Neuronal stem cell (in vitro differentiated cells): ENCODE measurements at regions not wholly inside any gene's neighbourhood (a gene's known extent, or its start where the extent isn't known, plus 50 kb on each side); places are given as distances from the start of the nearest gene placed in this dataset.

ENCODE experiments used
- DNase-seq: peaks from one replicate; pipeline ENCODE4 v3.0.0-alpha.2; 2013; ENCODE audit warnings: low spot score
- H2AFZ ChIP-seq: one replicate; pipeline ENCODE4 v1.6.1; 2013; ENCODE audit warnings: mild to moderate bottlenecking, low read length, inconsistent platforms
- H2AK5ac ChIP-seq: 2 replicates; pipeline ENCODE4 v1.6.1; 2013; ENCODE audit warnings: low read depth, mild to moderate bottlenecking, inconsistent platforms, low read length, moderate library complexity, mixed read lengths
- H2BK120ac ChIP-seq: 2 replicates; pipeline ENCODE4 v1.6.1; 2013; ENCODE audit warnings: low read depth, mild to moderate bottlenecking, inconsistent platforms, low read length, moderate library complexity, mixed read lengths
- H2BK12ac ChIP-seq: one replicate; pipeline ENCODE4 v1.6.1; 2013; ENCODE audit warnings: low read length, inconsistent platforms
- H2BK15ac ChIP-seq: 2 replicates; pipeline ENCODE4 v1.6.1; 2013; ENCODE audit warnings: mild to moderate bottlenecking, low read length, inconsistent platforms, mixed read lengths
- H2BK5ac ChIP-seq: one replicate; pipeline ENCODE4 v1.6.1; 2013; ENCODE audit warnings: inconsistent platforms, mild to moderate bottlenecking, low read length, moderate library complexity
- H3K14ac ChIP-seq: one replicate; pipeline ENCODE4 v1.6.1; 2013; ENCODE audit warnings: low read length, inconsistent platforms
- H3K18ac ChIP-seq: 2 replicates; pipeline ENCODE4 v1.6.1; 2013; ENCODE audit warnings: low read length, inconsistent platforms
- H3K23ac ChIP-seq: 2 replicates; pipeline ENCODE4 v1.6.1; 2013; ENCODE audit warnings: low read depth, mild to moderate bottlenecking, mixed read lengths, low read length, inconsistent platforms; ENCODE audit not compliant: poor library complexity
- H3K27ac ChIP-seq: replicated peaks from 3 replicates; pipeline ENCODE4 v1.5.1; 2013; ENCODE audit warnings: low read length, inconsistent platforms
- H3K27me3 ChIP-seq, 3 experiments: 2 replicates each; pipeline ENCODE4 v1.6.1; 2013; ENCODE audit warnings: low read length in 3 of 3, mild to moderate bottlenecking in 2 of 3, inconsistent platforms in 1 of 3, low read depth in 1 of 3, mixed read lengths in 1 of 3, moderate library complexity in 1 of 3; ENCODE audit not compliant: control insufficient read depth in 3 of 3, insufficient read depth in 3 of 3
- H3K36me3 ChIP-seq, 2 donors: replicated peaks in 1 of 2; 2 replicates each; pipeline ENCODE4 v1.6.1; 2013; ENCODE audit warnings: low read length in 2 of 2; ENCODE audit not compliant: control insufficient read depth in 2 of 2, insufficient read depth in 2 of 2
- H3K4ac ChIP-seq: 2 replicates; pipeline ENCODE4 v1.6.1; 2013; ENCODE audit warnings: inconsistent platforms, mild to moderate bottlenecking, low read length, moderate library complexity
- H3K4me1 ChIP-seq, 2 donors: 1 replicate in 1 of 2; 2 replicates in 1 of 2; pipeline ENCODE4 v1.6.1; 2013; ENCODE audit warnings: low read length in 2 of 2, low read depth in 1 of 2; ENCODE audit not compliant: control insufficient read depth in 2 of 2, insufficient read depth in 1 of 2
- H3K4me2 ChIP-seq: one replicate; pipeline ENCODE4 v1.6.1; 2013; ENCODE audit warnings: mild to moderate bottlenecking, low read length, inconsistent platforms; ENCODE audit not compliant: insufficient read depth, poor library complexity, severe bottlenecking
- H3K4me3 ChIP-seq, 2 donors: 2 replicates each; pipeline ENCODE4 v1.5.1; 2013; ENCODE audit warnings: low read length in 2 of 2, mild to moderate bottlenecking in 2 of 2, inconsistent platforms in 1 of 2, moderate library complexity in 1 of 2
- H3K79me1 ChIP-seq: one replicate; pipeline ENCODE4 v1.6.1; 2013; ENCODE audit warnings: low read depth, mild to moderate bottlenecking, inconsistent platforms, low read length, moderate library complexity
- H3K9ac ChIP-seq: one replicate; pipeline ENCODE4 v1.6.1; 2013; ENCODE audit warnings: mild to moderate bottlenecking, low read depth, low read length, inconsistent platforms; ENCODE audit not compliant: poor library complexity
- H3K9me3 ChIP-seq, 2 donors: replicated peaks in 1 of 2; 2 replicates each; pipeline versions ENCODE3 to v1.6.1; 2013; ENCODE audit warnings: low read length in 2 of 2, mild to moderate bottlenecking in 2 of 2, inconsistent platforms in 1 of 2, low read depth in 1 of 2, mixed read lengths in 1 of 2, moderate library complexity in 1 of 2; ENCODE audit not compliant: control insufficient read depth in 2 of 2, insufficient read depth in 1 of 2
- H4K8ac ChIP-seq: one replicate; pipeline ENCODE4 v1.6.1; 2013; ENCODE audit warnings: low read depth, mild to moderate bottlenecking, inconsistent platforms, low read length, moderate library complexity
- H4K91ac ChIP-seq: one replicate; pipeline ENCODE4 v1.6.1; 2013; ENCODE audit warnings: low read length, low read depth, mild to moderate bottlenecking, inconsistent platforms; ENCODE audit not compliant: poor library complexity
- WGBS, 2 donors: extraction: QIAGEN DNeasy Blood & Tissue Kit; methylation state at CpG; one replicate each; pipeline ENCODE4 v1.1.7; 2013; ENCODE audit warnings: missing lambda C conversion rate in 2 of 2, mixed read lengths in 1 of 2; ENCODE audit not compliant: insufficient read length in 2 of 2, insufficient replicate concordance in 1 of 2; ENCODE audit errors: extremely low coverage in 2 of 2; 5-methylcytosine and 5-hydroxymethylcytosine counted together

- no peak overlapping the region for H3K4ac ChIP-seq
- H3K9me3 ChIP-seq = no peaks in the 10 kb centered on the region
- no peaks in the 10 kb centered on the region for H3K36me3 ChIP-seq
- H2BK5ac ChIP-seq = no peak overlapping the region
- no peak overlapping the region for H2BK12ac ChIP-seq
- no peak overlapping the region for H3K9ac ChIP-seq
- no peak overlapping the region for H2BK15ac ChIP-seq
- no peak overlapping the region for H3K4me2 ChIP-seq
- peak overlapping the region; percentile 30 for H2AFZ ChIP-seq
- WGBS, 2 donors = no CpG with 5 or more reads among the region's 4 CpGs
- H4K8ac ChIP-seq = no peak overlapping the region
- no peak overlapping the region for H4K91ac ChIP-seq
- no peak overlapping the region for H3K23ac ChIP-seq
- H3K14ac ChIP-seq = no peak overlapping the region
- H2AK5ac ChIP-seq = no peak overlapping the region
- H3K4me1 ChIP-seq = peaks cover 0 to 5% of the 10 kb centered on the region in 2 donors
- no peaks in the 10 kb centered on the region for H3K27me3 ChIP-seq
- DNase-seq = no peak
- no peak overlapping the region for H3K4me3 ChIP-seq
- no peak overlapping the region for H3K27ac ChIP-seq
- H3K79me1 ChIP-seq = no peaks in the 10 kb centered on the region
- no peak overlapping the region for H2BK120ac ChIP-seq
- no peak overlapping the region for H3K18ac ChIP-seq
Observed at GRCh38 chr2:204356151-204356641, 189.1 kb upstream of the PARD3B start.

DNA sequence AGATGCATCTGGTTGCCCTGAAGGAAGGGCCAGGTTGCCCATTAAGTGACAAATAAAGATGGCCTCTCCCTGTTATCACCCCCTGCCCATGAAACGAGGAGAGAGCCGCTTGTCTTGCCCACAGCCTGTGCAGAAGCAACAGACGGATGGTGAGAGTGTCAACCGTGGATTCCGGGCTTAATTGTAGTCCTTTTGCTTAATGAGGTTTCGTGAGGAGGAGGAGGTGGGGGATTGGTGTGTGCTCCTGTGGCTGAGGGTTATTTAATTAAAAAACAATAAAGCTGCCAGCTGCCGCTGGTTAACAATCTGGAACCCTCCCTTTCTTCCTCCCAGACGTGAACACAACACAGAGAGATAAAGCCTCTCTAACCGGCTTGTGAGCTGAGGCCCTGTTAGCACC lies 188.0 kb upstream of the PARD3B start:
- H3K4me3 ChIP-seq = no peak overlapping the region
- H2BK15ac ChIP-seq = no peak overlapping the region
- H3K23ac ChIP-seq = no peak overlapping the region
- no peak overlapping the region for H2AFZ ChIP-seq
- peak overlapping the region; percentile 1 for H3K27ac ChIP-seq
- no CpG with 5 or more reads among the region's 9 CpGs for WGBS, 2 donors
- H3K4me2 ChIP-seq = no peak overlapping the region
- H3K36me3 ChIP-seq = no peaks in the 10 kb centered on the region
- no peaks in the 10 kb centered on the region for H3K27me3 ChIP-seq
- H3K9me3 ChIP-seq = no peaks in the 10 kb centered on the region
- no peak overlapping the region for H3K18ac ChIP-seq
- no peak overlapping the region for H3K9ac ChIP-seq
- no peak for DNase-seq
- no peaks in the 10 kb centered on the region for H3K79me1 ChIP-seq
- H3K4me1 ChIP-seq = peaks cover 0 to 5% of the 10 kb centered on the region in 2 donors
- H2AK5ac ChIP-seq = no peak overlapping the region
- H2BK5ac ChIP-seq = no peak overlapping the region
- H2BK12ac ChIP-seq = no peak overlapping the region
- no peak overlapping the region for H3K4ac ChIP-seq
- no peak overlapping the region for H2BK120ac ChIP-seq
- no peak overlapping the region for H4K8ac ChIP-seq
- H3K14ac ChIP-seq = no peak overlapping the region
- no peak overlapping the region for H4K91ac ChIP-seq

GRCh38 chr2:204359076-204359475 lies 186.2 kb upstream of the PARD3B start:
- DNase-seq = no peak
- H3K4me1 ChIP-seq = peaks cover 0 to 5% of the 10 kb centered on the region in 2 donors
- H2BK5ac ChIP-seq = no peak overlapping the region
- H3K23ac ChIP-seq = no peak overlapping the region
- H3K27ac ChIP-seq = no peak overlapping the region
- no peaks in the 10 kb centered on the region for H3K9me3 ChIP-seq
- WGBS, 2 donors = no CpG with 5 or more reads among the region's 1 CpG
- H3K27me3 ChIP-seq = no peaks in the 10 kb centered on the region
- no peak overlapping the region for H4K8ac ChIP-seq
- H3K4ac ChIP-seq = no peak overlapping the region
- H2BK15ac ChIP-seq = no peak overlapping the region
- H2AK5ac ChIP-seq = no peak overlapping the region
- peak overlapping the region; percentile 71 for H2AFZ ChIP-seq
- no peak overlapping the region for H2BK120ac ChIP-seq
- H2BK12ac ChIP-seq = no peak overlapping the region
- H3K79me1 ChIP-seq = no peaks in the 10 kb centered on the region
- H3K18ac ChIP-seq = no peak overlapping the region
- H4K91ac ChIP-seq = no peak overlapping the region
- H3K9ac ChIP-seq = no peak overlapping the region
- no peak overlapping the region for H3K14ac ChIP-seq
- no peaks in the 10 kb centered on the region for H3K36me3 ChIP-seq
- H3K4me2 ChIP-seq = no peak overlapping the region
- H3K4me3 ChIP-seq = no peak overlapping the region

DNA sequence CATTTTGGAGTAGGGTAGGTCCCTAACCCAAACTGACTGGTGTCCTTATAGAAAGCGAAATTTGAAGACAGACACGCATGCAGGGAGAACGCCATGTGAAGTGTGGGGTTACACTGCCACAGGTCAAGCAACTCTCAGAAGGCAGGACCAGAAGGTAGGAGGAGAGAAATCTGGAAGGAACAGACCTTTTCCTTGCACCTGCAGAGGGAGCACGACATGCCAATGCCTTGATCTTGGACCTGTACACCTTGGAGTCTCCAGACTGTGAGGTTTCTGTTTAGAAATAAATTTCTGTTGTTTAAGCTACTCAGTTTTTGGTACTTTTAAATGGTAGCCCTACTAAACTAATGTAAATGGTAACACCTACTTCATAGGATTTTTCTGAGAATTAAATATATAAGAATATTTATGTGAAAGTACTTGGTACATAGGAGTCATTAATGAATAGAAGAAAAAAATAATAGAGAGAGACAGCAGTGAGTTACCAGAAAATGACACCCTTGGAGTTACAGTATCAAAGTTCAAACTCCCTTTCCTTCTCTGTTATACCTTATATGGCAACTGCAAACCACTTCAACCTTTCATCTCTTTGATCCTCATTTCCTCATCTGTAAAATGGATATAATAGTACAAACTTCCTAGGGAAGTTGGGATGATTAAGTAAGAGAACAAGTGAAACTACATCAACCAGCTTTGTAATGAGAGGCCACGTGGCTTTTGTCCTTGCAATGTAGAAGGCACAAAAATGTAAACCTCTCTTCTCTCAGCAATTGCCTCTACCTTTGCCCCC lies 184.9 kb upstream of the PARD3B start:
- Histone ChIP-seq H3K4me1 (peaks cover 0 to 5% of the 10 kb centered on the region in 2 donors), H3K27ac (no peak overlapping the region), H3K18ac (no peak overlapping the region), H2BK12ac (no peak overlapping the region), H3K4ac (no peak overlapping the region), H2BK120ac (no peak overlapping the region), H3K14ac (no peak overlapping the region), H3K23ac (no peak overlapping the region), H2BK15ac (no peak overlapping the region), H2AFZ (peak overlapping the region; percentile 3), H4K8ac (no peak overlapping the region), H3K79me1 (no peaks in the 10 kb centered on the region), H2AK5ac (no peak overlapping the region), H3K36me3 (no peaks in the 10 kb centered on the region), H3K4me3 (no peak overlapping the region), H3K4me2 (no peak overlapping the region), H3K27me3 (no peaks in the 10 kb centered on the region), H2BK5ac (no peak overlapping the region), H3K9ac (no peak overlapping the region), H3K9me3 (no peaks in the 10 kb centered on the region), H4K91ac (no peak overlapping the region)
- no CpG with 5 or more reads among the region's 5 CpGs for WGBS, 2 donors
- no peak for DNase-seq
